ENCODE measurements at regions not wholly inside any gene's neighbourhood (a gene's known extent, or its start where the extent isn't known, plus 50 kb on each side); places are given as distances from the start of the nearest gene placed in this dataset.

- TF ChIP-seq, protein P1, sequence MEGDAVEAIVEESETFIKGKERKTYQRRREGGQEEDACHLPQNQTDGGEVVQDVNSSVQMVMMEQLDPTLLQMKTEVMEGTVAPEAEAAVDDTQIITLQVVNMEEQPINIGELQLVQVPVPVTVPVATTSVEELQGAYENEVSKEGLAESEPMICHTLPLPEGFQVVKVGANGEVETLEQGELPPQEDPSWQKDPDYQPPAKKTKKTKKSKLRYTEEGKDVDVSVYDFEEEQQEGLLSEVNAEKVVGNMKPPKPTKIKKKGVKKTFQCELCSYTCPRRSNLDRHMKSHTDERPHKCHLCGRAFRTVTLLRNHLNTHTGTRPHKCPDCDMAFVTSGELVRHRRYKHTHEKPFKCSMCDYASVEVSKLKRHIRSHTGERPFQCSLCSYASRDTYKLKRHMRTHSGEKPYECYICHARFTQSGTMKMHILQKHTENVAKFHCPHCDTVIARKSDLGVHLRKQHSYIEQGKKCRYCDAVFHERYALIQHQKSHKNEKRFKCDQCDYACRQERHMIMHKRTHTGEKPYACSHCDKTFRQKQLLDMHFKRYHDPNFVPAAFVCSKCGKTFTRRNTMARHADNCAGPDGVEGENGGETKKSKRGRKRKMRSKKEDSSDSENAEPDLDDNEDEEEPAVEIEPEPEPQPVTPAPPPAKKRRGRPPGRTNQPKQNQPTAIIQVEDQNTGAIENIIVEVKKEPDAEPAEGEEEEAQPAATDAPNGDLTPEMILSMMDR (IDR thresholded peaks at IDR 0.05), result no peak
- intact Hi-C loops (cut with DNase I; ENCODE audit: low total_unique reads), result no loop called here
- Histone ChIP-seq H3K27ac (no peak overlapping the region), H3K9me3 (no peaks in the 10 kb centered on the region), H3K4me3 (no peak overlapping the region), H3K36me3 (no peaks in the 10 kb centered on the region), H3K4me1 (no peaks in the 10 kb centered on the region), H3K27me3 (peaks cover 0 to 40% of the 10 kb centered on the region in 2 donors)
- DNase-seq, result no peak
Observed at GRCh38 chr11:70680781-70681281, 282.5 kb downstream of the CTTN start.

- intact Hi-C loops (cut with DNase I; ENCODE audit: low total_unique reads), result no loop called here
- H3K4me1 ChIP-seq, result no peaks in the 10 kb centered on the region
- no peak overlapping the region for H3K27ac ChIP-seq
- peaks cover 0 to 36% of the 10 kb centered on the region in 2 donors for H3K27me3 ChIP-seq
- H3K9me3 ChIP-seq, result no peaks in the 10 kb centered on the region
- no peaks in the 10 kb centered on the region for H3K36me3 ChIP-seq
- no peak overlapping the region for H3K4me3 ChIP-seq
- no peak for DNase-seq
- TF ChIP-seq, protein P1 (IDR thresholded peaks at IDR 0.05), result no peak
Observed at GRCh38 chr11:70682056-70682455, 283.7 kb downstream of the CTTN start.

GRCh38 chr11:70682760-70683159 is 284.4 kb downstream of the CTTN start:
- intact Hi-C loops (cut with DNase I; ENCODE audit: low total_unique reads), result no loop called here
- Histone ChIP-seq H3K9me3 (no peaks in the 10 kb centered on the region), H3K4me1 (no peaks in the 10 kb centered on the region), H3K36me3 (no peaks in the 10 kb centered on the region), H3K4me3 (no peak overlapping the region), H3K27ac (no peak overlapping the region), H3K27me3 (peaks cover 0 to 36% of the 10 kb centered on the region in 2 donors)
- TF ChIP-seq, protein P1 (IDR thresholded peaks at IDR 0.05), result no peak
- DNase-seq, result no peak

- peaks cover 0 to 18% of the 10 kb centered on the region in 2 donors for H3K27me3 ChIP-seq
- TF ChIP-seq, protein P1 (IDR thresholded peaks at IDR 0.05), result no peak
- H3K4me3 ChIP-seq, result no peak overlapping the region
- peaks cover 0 to 3% (median 0%) of the 10 kb centered on the region in 3 donors for H3K9me3 ChIP-seq
- intact Hi-C loops (cut with DNase I; ENCODE audit: low total_unique reads), result no loop called here
- H3K4me1 ChIP-seq, result no peaks in the 10 kb centered on the region
- H3K27ac ChIP-seq, result no peak overlapping the region
- no peak for DNase-seq
- no peaks in the 10 kb centered on the region for H3K36me3 ChIP-seq
Observed at GRCh38 chr11:70687716-70688115, 289.4 kb downstream of the CTTN start.

GRCh38 chr11:70688142-70688541 is 289.8 kb downstream of the CTTN start:
- intact Hi-C loops (cut with DNase I; ENCODE audit: low total_unique reads), result no loop called here
- peaks cover 0 to 18% of the 10 kb centered on the region in 2 donors for H3K27me3 ChIP-seq
- H3K9me3 ChIP-seq, result peaks cover 0 to 3% (median 0%) of the 10 kb centered on the region in 3 donors
- no peaks in the 10 kb centered on the region for H3K4me1 ChIP-seq
- DNase-seq, result no peak
- H3K36me3 ChIP-seq, result no peaks in the 10 kb centered on the region
- TF ChIP-seq, protein P1 (IDR thresholded peaks at IDR 0.05), result no peak
- H3K4me3 ChIP-seq, result no peak overlapping the region
- H3K27ac ChIP-seq, result no peak overlapping the region

- Histone ChIP-seq H3K27ac (no peak overlapping the region), H3K9me3 (peaks cover 0 to 3% (median 0%) of the 10 kb centered on the region in 3 donors), H3K27me3 (peaks cover 0 to 14% of the 10 kb centered on the region in 2 donors), H3K36me3 (no peaks in the 10 kb centered on the region), H3K4me3 (no peak overlapping the region), H3K4me1 (no peaks in the 10 kb centered on the region)
- TF ChIP-seq, protein P1 (IDR thresholded peaks at IDR 0.05), result no peak
- intact Hi-C loops (cut with DNase I; ENCODE audit: low total_unique reads), result no loop called here
- DNase-seq, result no peak
Observed at GRCh38 chr11:70689764-70690163, 291.4 kb downstream of the CTTN start.
